Chondrocyte (in vitro differentiated cells): ENCODE measurements at regions not wholly inside any gene's neighbourhood (a gene's known extent, or its start where the extent isn't known, plus 50 kb on each side); places are given as distances from the start of the nearest gene placed in this dataset.

ENCODE experiments used
- DNase-seq: peaks from one replicate; pipeline ENCODE4 v3.0.0; 2021; ENCODE audit warnings: mixed read lengths, low spot score
- H3K27ac Mint-ChIP-seq: one replicate; pipeline ENCODE4 v1.8.0; 2021; ENCODE audit warnings: mild to moderate bottlenecking, moderate library complexity, mixed read lengths; ENCODE audit not compliant: unreplicated experiment
- H3K27me3 Mint-ChIP-seq: 2 replicates; pipeline ENCODE4 v1.8.0; 2021; ENCODE audit warnings: low read depth, mixed read lengths
- H3K36me3 Mint-ChIP-seq: 2 replicates; pipeline ENCODE4 v1.8.0; 2021; ENCODE audit warnings: low read depth, mixed read lengths
- H3K4me1 Mint-ChIP-seq: 2 replicates; pipeline ENCODE4 v1.8.0; 2021; ENCODE audit warnings: low read depth, mild to moderate bottlenecking, mixed read lengths
- H3K4me3 Mint-ChIP-seq: one replicate; pipeline ENCODE4 v1.8.0; 2021; ENCODE audit warnings: mild to moderate bottlenecking, moderate library complexity, mixed read lengths; ENCODE audit not compliant: unreplicated experiment
- H3K9me3 Mint-ChIP-seq: 2 replicates; pipeline ENCODE4 v1.8.0; 2021; ENCODE audit warnings: low read depth, mixed read lengths
- CTCF ChIP-seq: fragments of 200-600 bp; sonication (generic); IDR thresholded peaks from 2 replicates; pipeline ENCODE4 v1.5.0; 2021; ENCODE audit warnings: antibody characterized with exemption, mild to moderate bottlenecking, moderate library complexity

GRCh38 chr5:146948666-146949065, 70.1 kb upstream of the PPP2R2B start:
- H3K27me3 Mint-ChIP-seq, result peaks cover 20% of the 10 kb centered on the region
- H3K4me3 Mint-ChIP-seq, result no peak overlapping the region
- H3K4me1 Mint-ChIP-seq, result no peaks in the 10 kb centered on the region
- no peak for TF ChIP-seq CTCF
- no peak overlapping the region for H3K27ac Mint-ChIP-seq
- DNase-seq, result no peak
- no peaks in the 10 kb centered on the region for H3K36me3 Mint-ChIP-seq
- H3K9me3 Mint-ChIP-seq, result no peaks in the 10 kb centered on the region

GRCh38 chr5:146952168-146952567, 73.6 kb upstream of the PPP2R2B start:
- Mint-ChIP-seq H3K27ac (no peak overlapping the region), H3K4me3 (no peak overlapping the region), H3K27me3 (peaks cover 19% of the 10 kb centered on the region), H3K9me3 (no peaks in the 10 kb centered on the region), H3K36me3 (no peaks in the 10 kb centered on the region), H3K4me1 (no peaks in the 10 kb centered on the region)
- DNase-seq, result no peak
- TF ChIP-seq CTCF, result no peak

GRCh38 chr5:146956217-146956616, 77.7 kb upstream of the PPP2R2B start:
- no peaks in the 10 kb centered on the region for H3K36me3 Mint-ChIP-seq
- H3K4me1 Mint-ChIP-seq, result no peaks in the 10 kb centered on the region
- no peak for DNase-seq

GRCh38 chr5:146959360-146959759, 80.8 kb upstream of the PPP2R2B start:
- H3K27ac Mint-ChIP-seq, result no peak overlapping the region
- TF ChIP-seq CTCF, result no peak
- no peaks in the 10 kb centered on the region for H3K9me3 Mint-ChIP-seq
- H3K36me3 Mint-ChIP-seq, result no peaks in the 10 kb centered on the region
- no peak for DNase-seq
- H3K4me1 Mint-ChIP-seq, result no peaks in the 10 kb centered on the region
- H3K27me3 Mint-ChIP-seq, result peaks cover 18% of the 10 kb centered on the region
- H3K4me3 Mint-ChIP-seq, result no peak overlapping the region

More at GRCh38 chr5:146956217-146956616, 77.7 kb upstream of the PPP2R2B start:
- no peaks in the 10 kb centered on the region for H3K9me3 Mint-ChIP-seq
- H3K4me3 Mint-ChIP-seq, result no peak overlapping the region
- peaks cover 31% of the 10 kb centered on the region for H3K27me3 Mint-ChIP-seq
- no peak overlapping the region for H3K27ac Mint-ChIP-seq
- TF ChIP-seq CTCF, result no peak

GRCh38 chr5:146962801-146963355, 84.3 kb upstream of the PPP2R2B start:
- Mint-ChIP-seq H3K9me3 (no peaks in the 10 kb centered on the region), H3K27ac (no peak overlapping the region), H3K4me3 (no peak overlapping the region), H3K4me1 (peaks cover 3% of the 10 kb centered on the region), H3K36me3 (no peaks in the 10 kb centered on the region), H3K27me3 (peaks cover 11% of the 10 kb centered on the region)
- TF ChIP-seq CTCF, result no peak
- no peak for DNase-seq
